GM12891 (cell line): ENCODE measurements at regions not wholly inside any gene's neighbourhood (a gene's known extent, or its start where the extent isn't known, plus 50 kb on each side); places are given as distances from the start of the nearest gene placed in this dataset.

ENCODE experiments used
- PAX5 ChIP-seq: IDR thresholded peaks from 2 replicates; pipeline ENCODE4 v1.6.1; 2011; ENCODE audit warnings: low read length, moderate library complexity, mild to moderate bottlenecking; ENCODE audit not compliant: insufficient read depth, severe bottlenecking
- POLR2A ChIP-seq: IDR thresholded peaks from 2 replicates; pipeline ENCODE4 v1.6.1; 2011; ENCODE audit warnings: low read depth, low read length, control low read depth
- POLR2AphosphoS5 ChIP-seq: IDR thresholded peaks from 2 replicates; pipeline ENCODE4 v1.6.1; 2011; ENCODE audit warnings: low read depth, low read length, control low read depth
- POU2F2 ChIP-seq: IDR thresholded peaks from 2 replicates; pipeline ENCODE4 v1.6.1; 2011; ENCODE audit warnings: low read depth, mild to moderate bottlenecking, control low read depth, low read length, moderate library complexity
- SPI1 ChIP-seq: IDR thresholded peaks from 2 replicates; pipeline ENCODE4 v1.6.1; 2011; ENCODE audit warnings: low read depth, low read length, control low read depth
- TAF1 ChIP-seq: IDR thresholded peaks from 2 replicates; pipeline ENCODE4 v1.6.1; 2011; ENCODE audit warnings: low read depth, low read length, control low read depth

DNA sequence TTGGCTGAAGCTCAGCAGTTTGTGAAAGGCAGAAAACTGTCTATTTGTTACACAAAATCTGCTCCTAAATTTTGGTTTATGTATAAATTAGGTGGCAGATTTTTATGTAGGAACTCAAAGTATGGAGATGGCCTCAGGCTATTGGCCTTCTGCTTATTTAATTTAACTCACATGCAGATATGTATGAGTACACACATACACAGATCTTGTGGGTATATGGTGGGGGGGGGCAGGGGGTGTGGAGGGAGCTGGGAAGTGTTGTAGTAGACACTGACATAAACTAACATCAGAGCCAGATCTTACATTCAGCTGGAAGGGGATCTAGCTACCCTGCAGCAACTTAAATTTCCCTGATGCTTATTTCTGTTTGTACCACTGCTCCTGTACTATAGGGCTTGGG is 170.8 kb downstream of the EPM2A start:
- TF ChIP-seq POLR2A (no peak), SPI1 (no peak), POLR2AphosphoS5 (no peak), TAF1 (no peak), PAX5 (no peak), POU2F2 (no peak)
